Liver (tissue), 3 donors: ENCODE measurements at regions not wholly inside any gene's neighbourhood (a gene's known extent, or its start where the extent isn't known, plus 50 kb on each side); places are given as distances from the start of the nearest gene placed in this dataset.

Source experiments
- HNF4A ChIP-seq, 2 donors: conservative IDR thresholded peaks; 2 replicates each; pipeline ENCODE4 v1.6.1; 2016; ENCODE audit warnings: antibody characterized with exemption in 2 of 2, mild to moderate bottlenecking in 2 of 2
- JUND ChIP-seq, 2 donors: IDR thresholded peaks; 2 replicates each; pipeline ENCODE4 v1.6.1; 2016; ENCODE audit warnings: antibody characterized with exemption in 2 of 2
- TAF1 ChIP-seq: conservative IDR thresholded peaks from 2 replicates; pipeline ENCODE4 v1.6.1; 2016; ENCODE audit warnings: antibody characterized with exemption, mild to moderate bottlenecking
- TF ChIP-seq, protein P1 (sequence below): fragments of 150-350 bp; IDR thresholded peaks from 2 replicates; pipeline ENCODE4 v1.5.1; 2017; ENCODE audit warnings: improper control_type of control experiment, low read depth, low read length; ENCODE audit not compliant: missing input control
- TF ChIP-seq, protein P2 (sequence below): IDR thresholded peaks from 2 replicates; pipeline ENCODE4 v1.6.1; 2016; ENCODE audit warnings: antibody characterized with exemption, mild to moderate bottlenecking
- donor health status: healthy.
- donor health status: healthy.

DNA sequence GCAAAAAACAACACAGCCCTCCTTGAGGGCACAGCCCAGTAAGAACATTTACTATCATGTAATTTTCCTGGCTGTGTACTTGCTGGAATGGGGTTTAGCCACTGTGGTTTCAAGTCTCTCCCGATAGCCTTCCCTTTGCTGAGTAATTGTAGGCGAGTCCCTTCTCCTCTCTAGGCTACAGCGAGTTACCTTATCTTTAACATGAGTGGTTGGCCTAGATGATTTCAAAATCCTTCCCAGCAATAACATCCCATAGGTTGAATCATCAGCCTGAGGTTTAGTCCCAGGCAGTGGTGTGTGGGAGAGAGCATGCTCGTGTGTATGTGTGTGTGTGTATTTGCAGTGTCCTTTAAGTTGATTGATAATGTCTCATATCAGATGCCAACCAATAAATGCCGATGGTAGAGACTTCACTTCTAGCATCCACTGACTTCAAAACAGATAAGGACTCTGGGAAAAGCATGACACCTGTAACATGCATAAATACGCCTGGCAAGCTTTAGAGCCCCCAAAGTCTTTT is 142.9 kb upstream of the ZMIZ1 start:
- TF ChIP-seq, protein P1, sequence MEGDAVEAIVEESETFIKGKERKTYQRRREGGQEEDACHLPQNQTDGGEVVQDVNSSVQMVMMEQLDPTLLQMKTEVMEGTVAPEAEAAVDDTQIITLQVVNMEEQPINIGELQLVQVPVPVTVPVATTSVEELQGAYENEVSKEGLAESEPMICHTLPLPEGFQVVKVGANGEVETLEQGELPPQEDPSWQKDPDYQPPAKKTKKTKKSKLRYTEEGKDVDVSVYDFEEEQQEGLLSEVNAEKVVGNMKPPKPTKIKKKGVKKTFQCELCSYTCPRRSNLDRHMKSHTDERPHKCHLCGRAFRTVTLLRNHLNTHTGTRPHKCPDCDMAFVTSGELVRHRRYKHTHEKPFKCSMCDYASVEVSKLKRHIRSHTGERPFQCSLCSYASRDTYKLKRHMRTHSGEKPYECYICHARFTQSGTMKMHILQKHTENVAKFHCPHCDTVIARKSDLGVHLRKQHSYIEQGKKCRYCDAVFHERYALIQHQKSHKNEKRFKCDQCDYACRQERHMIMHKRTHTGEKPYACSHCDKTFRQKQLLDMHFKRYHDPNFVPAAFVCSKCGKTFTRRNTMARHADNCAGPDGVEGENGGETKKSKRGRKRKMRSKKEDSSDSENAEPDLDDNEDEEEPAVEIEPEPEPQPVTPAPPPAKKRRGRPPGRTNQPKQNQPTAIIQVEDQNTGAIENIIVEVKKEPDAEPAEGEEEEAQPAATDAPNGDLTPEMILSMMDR: no peak
- no peak for TF ChIP-seq TAF1
- TF ChIP-seq, protein P2, sequence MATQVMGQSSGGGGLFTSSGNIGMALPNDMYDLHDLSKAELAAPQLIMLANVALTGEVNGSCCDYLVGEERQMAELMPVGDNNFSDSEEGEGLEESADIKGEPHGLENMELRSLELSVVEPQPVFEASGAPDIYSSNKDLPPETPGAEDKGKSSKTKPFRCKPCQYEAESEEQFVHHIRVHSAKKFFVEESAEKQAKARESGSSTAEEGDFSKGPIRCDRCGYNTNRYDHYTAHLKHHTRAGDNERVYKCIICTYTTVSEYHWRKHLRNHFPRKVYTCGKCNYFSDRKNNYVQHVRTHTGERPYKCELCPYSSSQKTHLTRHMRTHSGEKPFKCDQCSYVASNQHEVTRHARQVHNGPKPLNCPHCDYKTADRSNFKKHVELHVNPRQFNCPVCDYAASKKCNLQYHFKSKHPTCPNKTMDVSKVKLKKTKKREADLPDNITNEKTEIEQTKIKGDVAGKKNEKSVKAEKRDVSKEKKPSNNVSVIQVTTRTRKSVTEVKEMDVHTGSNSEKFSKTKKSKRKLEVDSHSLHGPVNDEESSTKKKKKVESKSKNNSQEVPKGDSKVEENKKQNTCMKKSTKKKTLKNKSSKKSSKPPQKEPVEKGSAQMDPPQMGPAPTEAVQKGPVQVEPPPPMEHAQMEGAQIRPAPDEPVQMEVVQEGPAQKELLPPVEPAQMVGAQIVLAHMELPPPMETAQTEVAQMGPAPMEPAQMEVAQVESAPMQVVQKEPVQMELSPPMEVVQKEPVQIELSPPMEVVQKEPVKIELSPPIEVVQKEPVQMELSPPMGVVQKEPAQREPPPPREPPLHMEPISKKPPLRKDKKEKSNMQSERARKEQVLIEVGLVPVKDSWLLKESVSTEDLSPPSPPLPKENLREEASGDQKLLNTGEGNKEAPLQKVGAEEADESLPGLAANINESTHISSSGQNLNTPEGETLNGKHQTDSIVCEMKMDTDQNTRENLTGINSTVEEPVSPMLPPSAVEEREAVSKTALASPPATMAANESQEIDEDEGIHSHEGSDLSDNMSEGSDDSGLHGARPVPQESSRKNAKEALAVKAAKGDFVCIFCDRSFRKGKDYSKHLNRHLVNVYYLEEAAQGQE: no peak
- no peak for TF ChIP-seq JUND (IDR thresholded peaks at IDR 0.05)
- no peak for TF ChIP-seq HNF4A (conservative IDR thresholded peaks at IDR 0.05)
